ENCODE measurements at regions not wholly inside any gene's neighbourhood (a gene's known extent, or its start where the extent isn't known, plus 50 kb on each side); places are given as distances from the start of the nearest gene placed in this dataset.

GRCh38 chr2:128496700-128497099 lies 178.0 kb upstream of the HS6ST1 start:
- no peak for TF ChIP-seq NFIC (IDR thresholded peaks at IDR 0.05; ENCODE audit: borderline replicate concordance)
- no peak for TF ChIP-seq CTCF (IDR thresholded peaks at IDR 0.05)
- TF ChIP-seq TCF12 (IDR thresholded peaks at IDR 0.05): no peak

Measured in SK-N-SH (cell line).